AG04450 (cell line): ENCODE measurements at regions not wholly inside any gene's neighbourhood (a gene's known extent, or its start where the extent isn't known, plus 50 kb on each side); places are given as distances from the start of the nearest gene placed in this dataset.

ENCODE experiments used
- CTCF ChIA-PET: fragments of 300-600, 350-600 bp; formaldehyde crosslinking; extraction: SDS; loops from one replicate; lab custom pipeline; 2022; ENCODE audit warnings: antibody characterized with exemption, inconsistent platforms; lab: Charles Lee
- POLR2A ChIA-PET: fragments of 350-600 bp; formaldehyde crosslinking; extraction: SDS; loops from one replicate; lab custom pipeline; 2021; ENCODE audit warnings: antibody characterized with exemption, inconsistent platforms; lab: Yijun Ruan, JAX
- DNase-seq: peaks from one replicate; pipeline ENCODE4 v3.0.0-alpha.2; 2011; ENCODE audit warnings: low read depth, low spot score
- H3K27ac ChIP-seq: one replicate; pipeline ENCODE4 v1.5.1; 2012; ENCODE audit warnings: low read depth, low read length, control low read depth
- H3K27me3 ChIP-seq: one replicate; pipeline ENCODE4 v1.6.0; 2012; ENCODE audit warnings: low read length; ENCODE audit not compliant: control insufficient read depth, insufficient read depth
- H3K4me3 ChIP-seq: 2 replicates; pipeline ENCODE4 v1.5.1; 2011; ENCODE audit warnings: mild to moderate bottlenecking, low read depth, low read length, control low read depth
- H3K9me3 ChIP-seq: 2 replicates; pipeline ENCODE4 v1.5.1; 2012; ENCODE audit warnings: low read length; ENCODE audit not compliant: control insufficient read depth, insufficient read depth
- CTCF ChIP-seq: IDR thresholded peaks from 2 replicates; pipeline ENCODE4 v1.5.1; 2011; ENCODE audit warnings: low read depth, low read length, control low read depth, inconsistent platforms

- POLR2A ChIA-PET: no interaction called here
- CTCF ChIA-PET: no interaction called here
- Histone ChIP-seq H3K27ac (no peak overlapping the region), H3K27me3 (no peaks in the 10 kb centered on the region), H3K4me3 (no peak overlapping the region), H3K9me3 (no peaks in the 10 kb centered on the region)
- no peak for TF ChIP-seq CTCF
- no peak for DNase-seq
Measured at GRCh38 chr16:64866021-64866420, 255.8 kb downstream of the CDH11 start.

DNA sequence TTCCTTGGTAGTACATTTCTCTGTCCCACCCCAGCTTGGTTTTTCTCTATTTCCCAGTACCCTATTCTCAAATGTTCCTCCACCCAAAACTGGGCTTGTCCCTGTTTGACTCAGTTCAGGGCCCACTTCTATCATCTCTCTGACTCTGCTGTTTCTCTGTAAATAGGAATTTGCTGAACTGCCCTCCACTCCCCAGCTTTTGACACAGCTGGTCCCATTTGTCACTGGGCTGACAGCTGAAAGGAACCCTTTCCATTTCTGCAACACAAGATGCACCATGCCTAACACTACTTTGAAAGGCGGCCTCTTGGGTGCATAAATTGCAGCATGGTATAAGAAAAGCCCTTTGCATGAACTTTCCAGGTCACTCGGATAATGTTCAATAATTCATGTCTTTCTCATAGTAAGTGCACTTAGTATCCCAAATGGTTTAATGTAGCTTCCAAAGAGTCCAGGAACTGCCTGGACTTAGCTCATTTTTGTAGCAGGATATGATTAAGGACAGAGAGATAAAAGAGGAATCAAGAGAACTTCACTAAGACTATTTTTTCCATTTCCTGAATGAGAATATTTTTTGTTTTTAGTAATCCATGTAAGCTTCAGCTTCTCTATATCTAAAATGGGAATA, 256.7 kb downstream of the CDH11 start:
- peak overlapping the region; percentile 87 for H3K27ac ChIP-seq
- no peaks in the 10 kb centered on the region for H3K27me3 ChIP-seq
- no peak overlapping the region for H3K4me3 ChIP-seq
- DNase-seq: no peak
- H3K9me3 ChIP-seq: no peaks in the 10 kb centered on the region
- TF ChIP-seq CTCF: no peak
- CTCF ChIA-PET: interaction anchor here (1.4 to 1.6 kb wide), 2 partner anchors 9 to 253 kb away, joined by 3 to 5 read pairs; no protein-coding TSS in a partner anchor
- POLR2A ChIA-PET: interaction anchor here (1.2 to 1.6 kb wide), 6 partner anchors 8 to 257 kb away, joined by 3 to 12 read pairs (median 4); partner anchors contain the start of gene CDH11

- no peak for TF ChIP-seq CTCF
- POLR2A ChIA-PET: interaction anchor here (0.6 to 1.6 kb wide), 11 partner anchors 9 to 672 kb away, joined by 3 to 12 read pairs (median 4); partner anchors contain the start of gene CDH11
- peak; percentile 93 for DNase-seq
- H3K4me3 ChIP-seq: no peak overlapping the region
- H3K9me3 ChIP-seq: no peaks in the 10 kb centered on the region
- no peaks in the 10 kb centered on the region for H3K27me3 ChIP-seq
- H3K27ac ChIP-seq: peak overlapping the region; percentile 87
- CTCF ChIA-PET: interaction anchor here (0.6 to 1.6 kb wide), 3 partner anchors 8 to 254 kb away, joined by 3 to 5 read pairs (median 3); no protein-coding TSS in a partner anchor
Measured at GRCh38 chr16:64864232-64864809, 257.5 kb downstream of the CDH11 start.

GRCh38 chr16:64858076-64858475, 263.8 kb downstream of the CDH11 start:
- Histone ChIP-seq H3K27me3 (no peaks in the 10 kb centered on the region), H3K4me3 (no peak overlapping the region), H3K27ac (no peak overlapping the region), H3K9me3 (no peaks in the 10 kb centered on the region)
- ChIA-PET CTCF (interaction anchor here (0.6 kb wide), 2 partner anchors 56 to 1467 kb away, joined by 3 to 5 read pairs; no protein-coding TSS in a partner anchor), POLR2A (no interaction called here)
- TF ChIP-seq CTCF: no peak
- DNase-seq: peak; percentile 1

GRCh38 chr16:64857411-64857810, 264.5 kb downstream of the CDH11 start:
- Histone ChIP-seq H3K4me3 (no peak overlapping the region), H3K27me3 (no peaks in the 10 kb centered on the region), H3K9me3 (no peaks in the 10 kb centered on the region), H3K27ac (no peak overlapping the region)
- ChIA-PET CTCF (no interaction called here), POLR2A (no interaction called here)
- no peak for TF ChIP-seq CTCF
- DNase-seq: no peak
